ENCODE measurements at regions not wholly inside any gene's neighbourhood (a gene's known extent, or its start where the extent isn't known, plus 50 kb on each side); places are given as distances from the start of the nearest gene placed in this dataset.

DNA sequence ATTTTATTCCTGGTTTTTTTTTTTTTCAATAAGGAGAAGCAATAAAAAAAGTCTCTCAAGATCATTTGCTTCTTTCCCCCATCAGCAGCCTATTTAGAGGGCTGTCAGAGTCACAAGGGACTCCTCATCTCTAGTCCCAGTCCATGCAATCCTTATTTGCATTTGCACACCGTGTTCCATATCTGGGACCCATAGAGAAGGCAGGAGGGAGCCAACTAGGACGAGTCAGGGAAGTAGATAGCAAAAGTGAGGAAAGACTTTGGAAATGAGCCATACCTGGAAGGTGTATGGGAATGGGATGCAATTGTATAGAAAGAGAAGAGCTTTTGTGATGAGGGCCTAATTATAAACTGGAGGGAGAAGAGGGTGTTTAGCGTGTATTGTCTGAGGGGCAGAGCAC is 160.0 kb downstream of the PIK3R1 start:
- H3K4me3 ChIP-seq (ENCODE audit: low read depth, low read length, poor library complexity, severe bottlenecking) = no peak overlapping the region
- DNase-seq (ENCODE audit: low spot score) = no peak
- no peaks in the 10 kb centered on the region for H4K20me1 ChIP-seq (ENCODE audit: insufficient read depth, low read length)
- BruUV-seq (replicated peaks) = no TSS peak
- no peak overlapping the region for H3K27ac ChIP-seq (ENCODE audit: low read depth, low read length, poor library complexity, severe bottlenecking)
- no peaks in the 10 kb centered on the region for H3K9me3 ChIP-seq (ENCODE audit: low read length)
- TF ChIP-seq, protein P1, sequence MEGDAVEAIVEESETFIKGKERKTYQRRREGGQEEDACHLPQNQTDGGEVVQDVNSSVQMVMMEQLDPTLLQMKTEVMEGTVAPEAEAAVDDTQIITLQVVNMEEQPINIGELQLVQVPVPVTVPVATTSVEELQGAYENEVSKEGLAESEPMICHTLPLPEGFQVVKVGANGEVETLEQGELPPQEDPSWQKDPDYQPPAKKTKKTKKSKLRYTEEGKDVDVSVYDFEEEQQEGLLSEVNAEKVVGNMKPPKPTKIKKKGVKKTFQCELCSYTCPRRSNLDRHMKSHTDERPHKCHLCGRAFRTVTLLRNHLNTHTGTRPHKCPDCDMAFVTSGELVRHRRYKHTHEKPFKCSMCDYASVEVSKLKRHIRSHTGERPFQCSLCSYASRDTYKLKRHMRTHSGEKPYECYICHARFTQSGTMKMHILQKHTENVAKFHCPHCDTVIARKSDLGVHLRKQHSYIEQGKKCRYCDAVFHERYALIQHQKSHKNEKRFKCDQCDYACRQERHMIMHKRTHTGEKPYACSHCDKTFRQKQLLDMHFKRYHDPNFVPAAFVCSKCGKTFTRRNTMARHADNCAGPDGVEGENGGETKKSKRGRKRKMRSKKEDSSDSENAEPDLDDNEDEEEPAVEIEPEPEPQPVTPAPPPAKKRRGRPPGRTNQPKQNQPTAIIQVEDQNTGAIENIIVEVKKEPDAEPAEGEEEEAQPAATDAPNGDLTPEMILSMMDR (conservative IDR thresholded peaks at IDR 0.05; ENCODE audit: low read length) = no peak
- TF ChIP-seq EZH2phosphoT487 (IDR thresholded peaks at IDR 0.05; ENCODE audit: borderline replicate concordance, low read depth, low read length) = no peak
- no peaks in the 10 kb centered on the region for H3K9me2 ChIP-seq (ENCODE audit: insufficient read depth, low read length)
- H2AFZ ChIP-seq (ENCODE audit: low read length) = no peak overlapping the region
- ChIA-PET CTCF (ENCODE audit: unreplicated experiment) (no interaction called here), POLR2A (no interaction called here)
- H3K79me2 ChIP-seq (ENCODE audit: insufficient read depth, low read depth, low read length) = no peaks in the 10 kb centered on the region
- H3K4me1 ChIP-seq (ENCODE audit: insufficient read depth, low read length, poor library complexity, severe bottlenecking) = no peaks in the 10 kb centered on the region
- H3K36me3 ChIP-seq (ENCODE audit: insufficient read depth, low read length) = no peaks in the 10 kb centered on the region
- H3K4me2 ChIP-seq (ENCODE audit: low read length) = no peak overlapping the region
- intact Hi-C loops (cut with micrococcal nuclease; ENCODE audit: unreplicated experiment) = no loop called here

DNA sequence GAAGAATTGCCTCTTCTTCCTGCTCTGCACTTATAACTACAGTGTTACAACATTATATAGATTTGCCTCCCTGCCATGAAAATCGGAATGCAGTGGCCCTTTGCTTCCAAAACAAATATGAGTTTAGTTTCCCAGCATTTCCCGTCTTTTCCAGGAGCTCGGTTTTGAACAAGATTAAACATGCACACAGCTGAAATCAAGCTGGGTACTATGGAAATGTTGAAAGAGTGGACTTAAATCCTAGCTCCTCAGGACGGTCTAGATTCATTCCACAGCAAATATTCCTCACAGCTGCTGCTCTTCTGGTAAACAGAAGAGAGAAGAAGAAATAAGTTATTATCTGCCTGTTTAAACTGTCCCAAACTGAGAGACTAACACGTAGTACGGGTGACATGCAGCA is 161.4 kb downstream of the PIK3R1 start:
- no peak overlapping the region for H2AFZ ChIP-seq (ENCODE audit: low read length)
- H3K4me3 ChIP-seq (ENCODE audit: low read depth, low read length, poor library complexity, severe bottlenecking) = no peak overlapping the region
- intact Hi-C loops (cut with micrococcal nuclease; ENCODE audit: unreplicated experiment) = no loop called here
- no peak for DNase-seq (ENCODE audit: low spot score)
- H3K79me2 ChIP-seq (ENCODE audit: insufficient read depth, low read depth, low read length) = no peaks in the 10 kb centered on the region
- ChIA-PET POLR2A (interaction anchor here (1.0 to 1.2 kb wide), 2 partner anchors 10 to 28 kb away, joined by 4 to 5 read pairs; no protein-coding TSS in a partner anchor), CTCF (ENCODE audit: unreplicated experiment) (no interaction called here)
- TF ChIP-seq EZH2phosphoT487 (IDR thresholded peaks at IDR 0.05; ENCODE audit: borderline replicate concordance, low read depth, low read length) = no peak
- TF ChIP-seq, protein P1 (conservative IDR thresholded peaks at IDR 0.05; ENCODE audit: low read length) = no peak
- no peak overlapping the region for H3K27ac ChIP-seq (ENCODE audit: low read depth, low read length, poor library complexity, severe bottlenecking)
- H3K9me3 ChIP-seq (ENCODE audit: low read length) = no peaks in the 10 kb centered on the region
- no peak overlapping the region for H3K4me2 ChIP-seq (ENCODE audit: low read length)
- no peaks in the 10 kb centered on the region for H3K9me2 ChIP-seq (ENCODE audit: insufficient read depth, low read length)
- BruUV-seq (replicated peaks) = no TSS peak
- H3K36me3 ChIP-seq (ENCODE audit: insufficient read depth, low read length) = no peaks in the 10 kb centered on the region
- H4K20me1 ChIP-seq (ENCODE audit: insufficient read depth, low read length) = no peaks in the 10 kb centered on the region
- no peaks in the 10 kb centered on the region for H3K4me1 ChIP-seq (ENCODE audit: insufficient read depth, low read length, poor library complexity, severe bottlenecking)

DNA sequence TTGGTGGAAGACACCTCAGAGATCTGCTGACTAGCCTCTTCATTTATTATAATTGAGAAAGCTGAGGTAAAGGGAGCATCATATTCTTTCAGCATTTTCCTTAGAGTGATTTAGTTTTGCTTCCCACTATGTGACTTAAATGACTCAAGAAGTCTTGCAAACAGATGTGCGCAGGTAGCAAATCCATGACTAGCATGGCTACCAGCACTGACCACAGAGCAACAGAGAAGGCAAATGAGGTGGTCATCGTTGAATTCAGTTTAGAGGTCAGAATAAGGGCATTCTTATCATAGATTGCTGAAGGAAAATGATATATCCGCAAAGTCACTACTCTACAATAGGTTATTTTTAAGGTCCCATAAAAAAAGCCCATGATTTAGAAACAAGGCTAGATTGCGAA is 162.2 kb downstream of the PIK3R1 start:
- POLR2A ChIA-PET = no interaction called here
- Histone ChIP-seq H3K9me2 (ENCODE audit: insufficient read depth, low read length) (no peaks in the 10 kb centered on the region), H4K20me1 (ENCODE audit: insufficient read depth, low read length) (no peaks in the 10 kb centered on the region), H3K27ac (ENCODE audit: low read depth, low read length, poor library complexity, severe bottlenecking) (no peak overlapping the region), H3K36me3 (ENCODE audit: insufficient read depth, low read length) (no peaks in the 10 kb centered on the region), H2AFZ (ENCODE audit: low read length) (no peak overlapping the region), H3K79me2 (ENCODE audit: insufficient read depth, low read depth, low read length) (no peaks in the 10 kb centered on the region), H3K4me1 (ENCODE audit: insufficient read depth, low read length, poor library complexity, severe bottlenecking) (no peaks in the 10 kb centered on the region), H3K4me3 (ENCODE audit: low read depth, low read length, poor library complexity, severe bottlenecking) (no peak overlapping the region), H3K9me3 (ENCODE audit: low read length) (no peaks in the 10 kb centered on the region), H3K4me2 (ENCODE audit: low read length) (no peak overlapping the region)
- intact Hi-C loops (cut with micrococcal nuclease; ENCODE audit: unreplicated experiment) = no loop called here
- no TSS peak for BruUV-seq (replicated peaks)
- TF ChIP-seq, protein P1 (conservative IDR thresholded peaks at IDR 0.05; ENCODE audit: low read length) = no peak
- no peak for TF ChIP-seq EZH2phosphoT487 (IDR thresholded peaks at IDR 0.05; ENCODE audit: borderline replicate concordance, low read depth, low read length)
- CTCF ChIA-PET (ENCODE audit: unreplicated experiment) = no interaction called here
- DNase-seq (ENCODE audit: low spot score) = no peak
